Glutamatergic neuron (in vitro differentiated cells): ENCODE measurements at regions not wholly inside any gene's neighbourhood (a gene's known extent, or its start where the extent isn't known, plus 50 kb on each side); places are given as distances from the start of the nearest gene placed in this dataset.

Experiments
- DNase-seq: peaks from one replicate; pipeline ENCODE4 v3.0.0; 2022
- H3K27ac Mint-ChIP-seq: one replicate; pipeline ENCODE4 v1.8.0; 2020; ENCODE audit warnings: mild to moderate bottlenecking, mixed read lengths, inconsistent platforms; ENCODE audit not compliant: unreplicated experiment
- H3K27me3 Mint-ChIP-seq: one replicate; pipeline ENCODE4 v1.8.0; 2020; ENCODE audit warnings: mild to moderate bottlenecking, moderate library complexity, mixed read lengths, inconsistent platforms; ENCODE audit not compliant: unreplicated experiment
- H3K36me3 Mint-ChIP-seq: one replicate; pipeline ENCODE4 v1.8.0; 2020; ENCODE audit warnings: mild to moderate bottlenecking, mixed read lengths, inconsistent platforms; ENCODE audit not compliant: unreplicated experiment
- H3K4me1 Mint-ChIP-seq: one replicate; pipeline ENCODE4 v1.8.0; 2020; ENCODE audit warnings: mild to moderate bottlenecking, low read depth, mixed read lengths, inconsistent platforms; ENCODE audit not compliant: unreplicated experiment
- H3K4me3 Mint-ChIP-seq: one replicate; pipeline ENCODE4 v1.8.0; 2020; ENCODE audit warnings: mild to moderate bottlenecking, mixed read lengths, inconsistent platforms; ENCODE audit not compliant: unreplicated experiment
- H3K9me3 Mint-ChIP-seq: one replicate; pipeline ENCODE4 v1.8.0; 2020; ENCODE audit warnings: mild to moderate bottlenecking, moderate library complexity, mixed read lengths, inconsistent platforms; ENCODE audit not compliant: unreplicated experiment
- TF ChIP-seq, protein P1 (sequence below): fragments of 200-600 bp; sonication (generic); IDR thresholded peaks from one replicate; pipeline ENCODE4 v1.5.0; 2021; ENCODE audit not compliant: partially characterized antibody, unreplicated experiment

GRCh38 chr1:4088676-4089075 is 188.6 kb upstream of the C1orf174 start:
- Mint-ChIP-seq H3K9me3 (peaks cover 37% of the 10 kb centered on the region), H3K27me3 (peaks cover 9% of the 10 kb centered on the region), H3K36me3 (no peaks in the 10 kb centered on the region), H3K4me3 (no peak overlapping the region), H3K4me1 (no peaks in the 10 kb centered on the region), H3K27ac (no peak overlapping the region)
- no peak for DNase-seq
- TF ChIP-seq, protein P1, sequence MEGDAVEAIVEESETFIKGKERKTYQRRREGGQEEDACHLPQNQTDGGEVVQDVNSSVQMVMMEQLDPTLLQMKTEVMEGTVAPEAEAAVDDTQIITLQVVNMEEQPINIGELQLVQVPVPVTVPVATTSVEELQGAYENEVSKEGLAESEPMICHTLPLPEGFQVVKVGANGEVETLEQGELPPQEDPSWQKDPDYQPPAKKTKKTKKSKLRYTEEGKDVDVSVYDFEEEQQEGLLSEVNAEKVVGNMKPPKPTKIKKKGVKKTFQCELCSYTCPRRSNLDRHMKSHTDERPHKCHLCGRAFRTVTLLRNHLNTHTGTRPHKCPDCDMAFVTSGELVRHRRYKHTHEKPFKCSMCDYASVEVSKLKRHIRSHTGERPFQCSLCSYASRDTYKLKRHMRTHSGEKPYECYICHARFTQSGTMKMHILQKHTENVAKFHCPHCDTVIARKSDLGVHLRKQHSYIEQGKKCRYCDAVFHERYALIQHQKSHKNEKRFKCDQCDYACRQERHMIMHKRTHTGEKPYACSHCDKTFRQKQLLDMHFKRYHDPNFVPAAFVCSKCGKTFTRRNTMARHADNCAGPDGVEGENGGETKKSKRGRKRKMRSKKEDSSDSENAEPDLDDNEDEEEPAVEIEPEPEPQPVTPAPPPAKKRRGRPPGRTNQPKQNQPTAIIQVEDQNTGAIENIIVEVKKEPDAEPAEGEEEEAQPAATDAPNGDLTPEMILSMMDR = no peak

DNA sequence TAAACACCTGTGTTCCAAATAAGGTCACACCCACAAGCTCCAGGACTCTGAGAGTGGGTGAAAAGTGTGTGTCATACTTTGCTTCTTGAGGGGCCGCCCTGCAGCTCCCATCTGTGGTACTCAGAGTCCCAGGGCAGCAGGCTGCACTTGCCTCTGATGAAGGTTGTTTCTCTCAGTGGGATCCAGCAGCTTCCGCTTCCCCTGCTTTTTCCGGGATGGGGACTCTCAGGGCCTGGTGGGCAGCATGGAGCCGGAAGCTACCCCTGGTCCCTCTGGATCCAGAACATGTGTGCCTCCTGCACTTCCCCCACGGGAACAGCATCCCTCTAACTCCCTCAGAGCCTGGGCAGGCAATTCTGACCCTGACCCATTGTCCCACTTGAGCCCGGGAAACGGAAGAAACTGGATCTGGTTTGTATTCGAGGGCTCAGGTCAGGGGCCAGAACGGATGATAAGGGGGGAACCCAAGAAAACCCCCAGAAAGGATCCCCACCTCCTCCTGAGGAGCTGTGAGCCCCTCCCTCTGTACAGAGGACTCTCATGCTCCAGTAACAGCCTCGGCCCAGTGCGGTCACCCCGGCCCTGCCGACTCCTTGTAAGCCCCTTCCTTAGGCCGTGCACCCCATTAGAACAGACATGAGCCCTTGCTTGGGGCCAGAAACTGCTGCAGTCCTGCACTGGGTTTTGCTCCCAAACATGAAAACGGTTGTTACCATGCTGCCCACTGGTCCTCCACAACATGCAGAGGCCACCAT is 189.5 kb upstream of the C1orf174 start:
- Mint-ChIP-seq H3K4me3 (no peak overlapping the region), H3K27ac (peak overlapping the region; percentile 67), H3K27me3 (peaks cover 9% of the 10 kb centered on the region), H3K4me1 (no peaks in the 10 kb centered on the region), H3K36me3 (no peaks in the 10 kb centered on the region), H3K9me3 (peaks cover 37% of the 10 kb centered on the region)
- DNase-seq = no peak
- TF ChIP-seq, protein P1 = no peak

- Mint-ChIP-seq H3K27ac (no peak overlapping the region), H3K27me3 (peaks cover 7% of the 10 kb centered on the region), H3K4me1 (no peaks in the 10 kb centered on the region), H3K9me3 (peaks cover 34% of the 10 kb centered on the region), H3K4me3 (no peak overlapping the region), H3K36me3 (no peaks in the 10 kb centered on the region)
- TF ChIP-seq, protein P1 = no peak
- no peak for DNase-seq
Observed at GRCh38 chr1:4090556-4090955, 190.5 kb upstream of the C1orf174 start.

- no peak overlapping the region for H3K27ac Mint-ChIP-seq
- no peak overlapping the region for H3K4me3 Mint-ChIP-seq
- H3K9me3 Mint-ChIP-seq = peaks cover 34% of the 10 kb centered on the region
- peaks cover 9% of the 10 kb centered on the region for H3K27me3 Mint-ChIP-seq
- no peak for DNase-seq
- TF ChIP-seq, protein P1 = no peak
- H3K4me1 Mint-ChIP-seq = no peaks in the 10 kb centered on the region
- no peaks in the 10 kb centered on the region for H3K36me3 Mint-ChIP-seq
Observed at GRCh38 chr1:4090976-4091660, 191.0 kb upstream of the C1orf174 start.

GRCh38 chr1:4091996-4092395 is 191.9 kb upstream of the C1orf174 start:
- H3K27ac Mint-ChIP-seq = no peak overlapping the region
- peaks cover 29% of the 10 kb centered on the region for H3K9me3 Mint-ChIP-seq
- H3K4me1 Mint-ChIP-seq = no peaks in the 10 kb centered on the region
- H3K36me3 Mint-ChIP-seq = peaks cover 4% of the 10 kb centered on the region
- H3K4me3 Mint-ChIP-seq = no peak overlapping the region
- H3K27me3 Mint-ChIP-seq = peaks cover 9% of the 10 kb centered on the region
- no peak for DNase-seq
- TF ChIP-seq, protein P1 = no peak
